Suppressor macrophage treated with lipopolysaccharide for 1 hour (primary cell): ENCODE measurements at regions not wholly inside any gene's neighbourhood (a gene's known extent, or its start where the extent isn't known, plus 50 kb on each side); places are given as distances from the start of the nearest gene placed in this dataset.
"Not testable (repeated sequence)": the region's sequence is repeated elsewhere in the genome, so short reads cannot be mapped to it uniquely, and the experiment has no call there.

Experiments used
- DNase-seq, 3 donors: peaks; one replicate each; pipeline ENCODE4 v3.0.0-alpha.2; 2020 to 2022

DNA sequence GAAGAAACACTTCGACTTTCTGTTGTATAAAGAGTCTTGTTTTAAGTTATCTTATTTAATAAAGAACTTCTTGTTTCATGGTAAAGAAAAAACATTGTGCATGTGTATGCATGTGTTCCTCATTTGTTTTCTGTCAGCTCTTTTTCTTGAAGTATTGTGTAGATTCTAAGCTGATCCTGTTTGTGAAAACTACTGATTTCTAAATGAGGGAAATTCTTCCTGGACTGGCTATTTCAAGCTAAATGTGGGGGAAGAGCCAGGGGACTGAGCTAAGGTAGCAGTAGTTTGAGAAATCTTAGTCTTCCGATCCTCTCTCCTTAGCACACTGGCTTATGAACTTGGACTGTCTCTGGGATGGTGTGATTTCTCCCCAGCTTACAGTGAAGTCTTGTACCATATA is 56.4 kb upstream of the RBMS1 start:
- DNase-seq = peak in 2 of 3 donors; percentile 27 to 31

DNA sequence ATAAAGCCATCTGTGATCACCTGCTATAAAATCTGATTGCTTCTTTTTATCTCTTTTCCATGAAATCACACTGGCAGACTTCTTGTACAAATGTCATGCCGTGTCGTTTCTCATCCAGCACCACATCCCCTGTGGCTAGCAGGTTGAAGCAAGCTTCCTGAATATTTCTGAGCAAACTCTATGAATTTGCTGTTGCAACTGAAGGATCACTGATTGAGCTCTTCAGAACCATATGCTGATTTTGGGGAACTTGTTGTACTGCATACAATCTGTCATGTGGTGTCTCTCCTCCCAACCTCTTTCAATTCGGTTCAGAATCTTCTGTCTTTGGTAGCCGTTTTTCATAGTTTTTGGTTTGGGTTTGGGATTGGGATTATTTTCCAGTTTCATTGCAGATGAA is 57.7 kb upstream of the RBMS1 start:
- peak; percentile 58 to 74 (median 68) for DNase-seq

DNA sequence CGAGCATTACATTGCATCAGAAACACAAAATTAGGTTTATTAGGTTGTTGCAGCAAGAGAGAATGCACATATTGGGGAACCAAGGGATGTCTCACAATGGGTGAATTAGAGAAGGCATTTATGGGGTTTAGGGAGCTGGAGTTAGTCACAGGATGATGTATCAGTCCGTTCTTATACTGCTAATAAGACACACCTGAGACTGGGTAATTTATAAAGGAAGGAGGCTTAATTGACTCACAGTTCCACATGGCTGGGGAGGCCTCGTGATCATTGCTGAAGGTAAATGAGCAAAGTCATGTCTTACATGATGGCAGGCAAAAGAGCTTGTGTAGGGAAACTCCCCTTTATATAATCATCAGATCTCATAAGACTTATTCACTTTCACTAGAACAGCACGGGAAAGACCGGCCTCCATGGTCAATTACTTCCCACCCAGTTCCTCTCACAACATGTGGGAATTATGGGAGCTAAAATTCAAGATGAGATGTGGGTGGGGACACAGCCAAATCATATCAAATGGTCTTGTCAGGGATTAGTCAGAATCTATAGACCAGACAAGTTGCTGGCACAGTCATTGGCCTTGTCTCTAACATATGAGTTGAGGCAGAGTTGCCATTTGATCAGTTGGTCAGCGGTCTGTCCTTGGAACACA is 61.9 kb upstream of the RBMS1 start:
- DNase-seq = peak; percentile 28 to 66 (median 52)

DNA sequence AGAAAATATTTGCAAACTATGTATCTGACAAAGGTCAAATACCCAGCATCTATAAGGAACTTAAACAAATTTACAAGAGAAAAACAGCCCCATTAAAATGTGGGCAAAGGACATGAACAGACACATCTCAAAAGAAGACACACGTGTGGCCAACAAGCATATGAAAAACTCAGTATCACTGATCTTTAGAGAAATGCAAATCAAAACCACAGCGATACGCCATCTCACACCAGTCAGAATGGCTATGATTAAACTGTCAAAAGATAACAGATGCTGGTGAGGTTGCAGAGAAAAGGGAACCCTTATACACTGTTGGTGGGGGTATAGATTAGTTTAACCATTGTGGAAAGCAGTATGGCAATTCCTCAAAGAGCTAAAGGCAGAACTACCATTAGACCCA is 64.3 kb upstream of the RBMS1 start:
- DNase-seq = no peak

DNA sequence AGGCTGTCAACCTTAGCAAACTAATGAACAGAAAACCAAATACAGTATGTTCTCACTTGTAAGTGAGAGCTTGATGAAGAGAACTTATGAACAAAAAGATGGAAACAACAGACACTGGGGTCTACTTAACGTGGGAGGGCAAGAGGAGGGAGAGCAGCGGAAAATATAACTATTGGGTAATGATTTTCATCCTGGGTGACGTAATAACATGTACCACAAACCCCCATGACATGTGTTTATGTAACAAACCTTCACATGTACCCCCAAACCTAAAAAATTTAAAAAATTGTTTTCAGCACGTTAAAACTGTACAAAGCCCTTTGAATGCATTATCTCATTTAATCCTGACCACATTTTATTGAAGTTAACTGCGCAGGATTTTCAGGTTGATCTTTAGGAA is 64.9 kb upstream of the RBMS1 start:
- no peak for DNase-seq

DNA sequence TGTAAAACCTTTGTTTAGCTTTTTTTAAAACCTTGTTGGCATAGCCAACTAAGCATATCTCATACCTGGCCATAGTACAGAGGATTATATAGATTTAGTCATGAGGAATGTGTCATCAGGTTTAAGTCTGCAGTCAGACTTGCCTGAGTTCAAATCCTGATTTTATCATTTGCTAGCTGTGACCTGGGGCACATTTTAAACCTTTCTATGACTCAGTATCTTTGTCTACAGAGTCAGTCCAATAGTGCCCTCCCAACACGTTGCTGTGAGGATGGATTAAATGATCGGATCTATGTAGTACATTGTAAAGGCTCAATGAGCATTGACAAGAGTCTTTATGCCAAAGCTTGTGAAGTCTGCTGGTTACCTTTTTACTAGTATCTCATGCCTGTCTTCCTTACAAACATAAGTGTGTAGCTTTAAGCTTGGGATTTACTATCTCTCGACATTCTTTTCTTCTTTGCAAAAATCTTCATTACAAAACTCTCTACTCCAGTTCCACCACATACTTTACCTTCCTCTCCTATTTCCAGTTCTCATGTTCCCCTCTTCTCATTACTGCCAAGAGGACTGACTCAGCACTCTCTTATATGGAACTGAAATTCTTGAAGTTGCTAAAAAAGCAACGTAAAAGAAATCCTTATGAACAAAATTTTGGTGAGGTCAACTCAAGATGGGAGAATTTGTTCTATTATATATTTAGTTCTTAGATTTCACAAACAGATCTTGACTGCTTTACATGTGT is 68.1 kb upstream of the RBMS1 start:
- DNase-seq = peak; percentile 20 to 55 (median 50)

DNA sequence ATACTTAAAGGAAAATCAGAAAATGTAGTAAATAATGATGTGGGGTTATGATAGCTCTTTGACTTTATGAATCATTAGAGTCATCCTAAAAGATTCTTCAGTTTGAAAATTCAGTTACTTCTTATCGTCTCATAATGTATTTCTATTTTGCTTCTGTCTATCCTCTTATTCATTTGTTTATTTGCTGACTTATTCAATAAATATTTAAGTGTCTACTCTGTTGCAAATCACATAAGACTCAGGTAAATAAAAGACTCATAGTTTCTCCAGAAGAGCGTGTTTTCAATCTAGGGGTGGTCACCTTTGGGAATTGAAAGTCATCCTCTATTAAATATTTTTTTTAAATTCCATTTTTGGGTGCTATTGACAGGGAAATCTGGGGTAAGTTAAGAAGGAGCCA is 69.1 kb upstream of the RBMS1 start:
- DNase-seq = no peak

DNA sequence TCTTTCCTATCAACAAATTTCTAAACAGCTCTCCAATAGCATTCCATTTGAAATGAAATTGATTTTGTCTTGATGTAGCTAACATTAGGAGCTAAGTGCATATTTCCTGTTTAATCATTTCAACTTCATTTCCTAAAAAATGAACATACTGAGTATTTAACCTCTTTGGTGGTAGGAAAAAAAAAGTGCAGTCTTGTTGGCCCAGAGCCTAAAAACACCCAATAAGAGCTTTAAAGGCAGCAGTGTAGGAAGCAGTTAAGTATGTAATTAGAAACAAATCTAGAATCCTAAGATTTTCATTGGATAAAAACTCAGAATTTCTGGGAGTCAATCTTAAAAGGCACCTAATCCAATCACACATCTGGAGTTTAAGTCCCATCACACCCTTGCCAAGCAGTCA is 71.0 kb upstream of the RBMS1 start:
- no peak for DNase-seq

DNA sequence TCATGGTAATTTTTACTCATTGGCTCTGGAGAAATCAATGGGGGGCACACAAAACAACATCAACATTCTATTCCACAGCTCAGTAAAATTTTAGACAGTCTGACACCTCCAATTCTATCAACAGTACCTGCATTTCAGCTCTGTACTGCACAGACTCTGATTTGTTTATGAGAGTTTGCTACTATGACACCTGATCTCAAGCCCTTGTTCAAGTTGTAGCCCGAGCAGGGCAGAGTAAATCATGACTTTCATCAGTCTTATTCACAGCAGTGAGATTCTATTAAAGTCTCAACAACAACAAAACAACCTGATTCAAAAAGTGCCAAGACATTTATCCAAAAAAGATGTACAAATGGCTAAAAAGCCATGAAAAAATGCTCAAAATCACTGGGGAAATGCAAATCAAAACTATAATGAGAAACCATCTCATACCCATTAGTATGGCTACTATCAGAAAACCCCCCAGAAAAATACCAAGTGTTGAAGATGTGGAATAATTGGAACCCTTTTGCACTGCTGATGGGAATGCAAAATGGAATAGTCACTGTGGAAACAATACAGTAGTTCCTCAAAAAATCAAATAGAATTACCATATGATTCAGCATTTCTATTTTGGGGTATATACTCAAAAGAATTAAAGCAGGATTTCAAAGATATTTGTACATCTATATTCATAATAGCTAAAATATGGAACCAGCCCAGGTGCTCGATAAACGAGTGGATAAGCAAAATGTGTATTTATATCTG is 71.7 kb upstream of the RBMS1 start:
- peak in 2 of 3 donors; percentile 52 to 57 for DNase-seq

DNA sequence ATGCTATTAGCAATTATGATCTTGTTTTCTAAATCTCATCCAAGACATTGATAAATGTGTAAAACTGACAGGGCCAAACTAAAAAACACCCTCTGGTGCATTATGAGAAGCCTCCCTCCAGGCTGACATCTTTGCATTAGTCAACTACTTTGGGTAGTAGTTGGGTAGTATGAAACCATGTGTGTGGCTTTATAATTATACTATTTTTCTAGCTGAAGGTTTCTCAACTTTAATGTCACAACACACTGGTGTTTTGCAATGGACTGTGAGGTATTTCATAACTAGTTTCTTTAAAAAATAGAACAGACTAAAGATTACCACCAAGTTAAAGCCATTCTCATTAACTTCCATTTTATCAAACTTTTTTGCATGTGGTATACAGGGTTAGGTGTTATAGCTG is 73.1 kb upstream of the RBMS1 start:
- peak; percentile 55 to 86 (median 83) for DNase-seq

DNA sequence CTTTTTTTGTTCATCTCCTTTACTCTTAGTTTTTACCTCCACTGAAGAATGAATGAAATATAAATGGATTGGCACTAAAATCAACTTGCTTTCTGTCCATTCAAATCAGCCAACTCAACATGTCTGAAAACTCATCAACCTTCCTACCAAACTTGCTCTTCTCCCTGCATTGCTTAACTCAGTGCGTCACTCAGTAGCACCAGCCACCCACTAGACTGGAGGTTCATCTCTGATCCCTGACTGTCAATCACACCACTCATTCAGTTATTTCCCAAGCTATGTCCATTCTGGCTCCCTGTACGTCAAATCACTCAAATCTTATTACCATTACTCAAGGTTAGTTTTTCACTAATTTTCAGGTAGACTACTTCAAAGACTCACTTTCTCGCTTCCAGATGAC is 75.2 kb upstream of the RBMS1 start:
- peak; percentile 73 to 82 (median 81) for DNase-seq

DNA sequence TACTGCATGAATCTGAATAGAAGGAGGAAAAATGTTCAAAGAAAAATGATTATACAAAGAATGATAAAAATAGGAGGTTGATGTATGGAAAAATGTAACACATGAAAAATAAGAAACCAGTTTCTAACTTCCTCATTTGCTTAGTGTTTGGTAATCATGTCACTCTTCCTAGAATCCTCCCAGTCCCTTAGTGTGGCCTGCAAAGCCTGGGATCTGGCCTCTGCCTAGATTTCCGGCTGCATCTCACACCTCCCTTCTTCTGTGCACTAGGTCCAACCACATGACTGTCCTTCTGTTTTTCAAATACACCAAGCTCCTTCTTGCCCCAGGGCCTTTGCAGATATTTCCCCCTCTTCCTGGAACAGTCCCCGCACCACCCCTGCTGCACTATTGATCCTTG is 76.8 kb upstream of the RBMS1 start:
- peak; percentile 51 to 72 (median 51) for DNase-seq

DNA sequence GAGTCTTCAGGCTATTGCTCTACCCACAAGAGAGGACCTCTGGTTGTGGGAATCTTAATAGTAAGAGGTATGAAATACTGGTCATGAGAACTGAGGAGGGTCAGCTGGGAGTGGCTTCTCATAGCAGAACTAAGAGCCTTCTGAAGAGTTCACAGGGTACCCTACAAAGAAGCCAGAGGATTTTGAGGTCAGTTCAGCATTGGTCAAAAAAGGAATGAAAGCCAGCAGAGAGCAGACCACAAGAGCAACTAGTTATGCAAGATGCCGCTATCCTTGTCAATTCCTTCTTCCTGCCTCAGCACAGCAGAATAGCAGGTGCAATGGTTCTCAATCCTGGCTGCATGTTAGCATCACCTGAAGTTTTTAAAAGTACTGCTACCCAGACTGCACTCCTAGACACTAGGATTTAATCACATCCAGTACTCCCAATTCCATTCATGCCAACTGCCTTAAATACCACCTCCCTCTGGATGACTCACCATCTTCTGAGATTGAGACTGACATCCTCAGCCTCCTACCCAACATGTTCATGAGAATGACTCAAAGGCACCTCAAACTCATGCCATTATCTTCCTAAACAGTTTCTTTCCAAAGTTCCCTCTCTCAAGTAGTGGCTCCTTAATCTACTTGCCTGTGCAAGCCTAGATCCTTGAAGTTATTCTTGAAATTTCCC is 81.0 kb upstream of the RBMS1 start:
- peak; percentile 80 to 90 (median 88) for DNase-seq

DNA sequence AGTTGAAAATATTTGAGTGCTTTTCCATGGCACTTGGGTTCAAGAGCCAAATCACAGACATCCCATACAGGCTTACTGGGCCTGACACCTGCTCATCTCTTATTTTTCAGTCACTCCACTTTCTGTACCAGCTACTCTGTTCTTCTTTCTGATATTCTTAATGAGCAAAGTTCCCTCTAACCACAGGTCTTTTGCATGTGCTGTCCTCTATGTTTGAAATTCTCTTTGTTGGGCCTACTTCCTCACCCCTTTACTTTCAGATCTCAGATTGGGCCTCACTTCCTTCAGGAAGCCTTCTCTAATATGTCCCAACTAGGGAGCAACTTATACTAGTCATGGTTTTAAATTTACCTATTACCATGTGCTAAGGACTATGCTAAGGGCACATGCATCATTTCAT is 81.8 kb upstream of the RBMS1 start:
- peak in 2 of 3 donors; percentile 41 to 43 for DNase-seq

DNA sequence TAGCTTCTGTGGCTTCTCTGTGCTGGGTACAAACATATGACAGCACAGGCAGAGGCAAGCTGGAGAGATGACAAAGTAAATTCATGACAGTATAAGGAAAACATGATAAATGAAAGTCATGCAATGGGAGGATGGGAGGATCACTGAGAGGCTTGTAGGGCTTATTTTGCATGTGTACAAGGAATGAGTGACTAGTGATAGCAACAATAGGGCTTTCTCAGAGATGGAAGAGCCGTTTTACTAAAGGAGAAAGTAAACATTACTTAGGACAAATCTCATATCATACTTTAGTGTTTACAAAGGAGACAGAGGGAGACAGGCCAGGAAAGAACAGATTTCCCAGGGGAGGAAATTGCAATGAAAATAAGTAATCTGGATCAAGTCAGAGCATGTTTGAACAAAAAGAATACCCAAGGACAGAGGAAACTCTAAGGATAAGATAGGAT is 82.5 kb upstream of the RBMS1 start:
- no peak for DNase-seq

DNA sequence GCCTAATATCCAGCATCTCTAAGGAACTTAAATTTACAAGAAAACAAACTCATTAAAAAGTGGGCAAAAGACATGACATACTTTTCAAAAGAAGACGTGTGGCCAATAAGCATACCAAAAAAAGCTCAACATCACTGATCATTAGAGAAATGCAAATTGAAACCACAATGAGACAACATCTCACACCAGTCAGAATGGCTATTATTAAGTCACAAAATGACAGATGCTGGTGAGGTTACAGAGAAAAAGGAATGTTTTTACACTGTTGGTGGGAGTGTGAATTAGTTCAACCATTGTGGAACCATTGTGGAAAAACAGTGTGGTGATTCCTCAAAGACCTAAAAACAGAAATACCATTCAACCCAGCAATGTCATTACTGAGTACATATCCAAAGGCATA is 83.5 kb upstream of the RBMS1 start:
- DNase-seq = not testable (repeated sequence)

DNA sequence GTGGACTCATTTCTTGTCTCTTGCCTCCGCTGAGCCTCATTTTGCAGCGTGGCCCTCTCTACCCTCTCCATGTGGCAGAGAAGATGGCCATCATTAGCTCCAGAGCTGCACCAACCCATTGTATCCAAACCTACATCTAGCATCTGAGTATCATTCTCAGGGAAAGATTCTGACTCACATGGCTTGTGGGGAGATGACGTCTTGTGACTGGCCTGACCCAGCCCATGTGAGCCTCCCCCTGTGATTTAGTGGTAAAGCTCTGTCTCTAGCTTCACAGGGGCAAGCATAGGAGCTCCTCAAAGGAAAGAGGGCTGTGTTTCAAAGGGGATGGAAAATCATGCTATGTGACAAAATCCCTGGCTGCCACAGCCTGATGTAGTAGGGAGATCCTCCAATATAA is 87.4 kb upstream of the RBMS1 start:
- peak; percentile 30 to 35 (median 31) for DNase-seq

DNA sequence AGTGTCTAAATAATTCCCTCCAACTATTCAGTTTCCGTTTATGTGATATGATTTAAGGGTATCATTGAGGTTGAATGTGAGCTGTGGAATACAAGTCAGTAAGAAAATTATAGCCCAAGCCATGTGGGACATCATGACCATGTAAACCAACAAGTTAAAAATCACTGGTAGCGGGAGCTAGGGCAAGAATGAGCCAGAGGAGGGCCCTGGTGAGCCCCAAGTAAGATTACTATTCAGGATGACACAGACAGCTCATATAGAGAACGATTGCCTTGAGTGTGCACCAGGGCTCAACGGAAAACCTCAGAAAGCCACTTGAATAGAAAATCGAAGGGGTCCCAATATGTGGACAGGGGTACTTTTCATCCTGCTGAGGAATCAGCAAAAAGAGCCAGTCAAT is 87.8 kb upstream of the RBMS1 start:
- DNase-seq = no peak

DNA sequence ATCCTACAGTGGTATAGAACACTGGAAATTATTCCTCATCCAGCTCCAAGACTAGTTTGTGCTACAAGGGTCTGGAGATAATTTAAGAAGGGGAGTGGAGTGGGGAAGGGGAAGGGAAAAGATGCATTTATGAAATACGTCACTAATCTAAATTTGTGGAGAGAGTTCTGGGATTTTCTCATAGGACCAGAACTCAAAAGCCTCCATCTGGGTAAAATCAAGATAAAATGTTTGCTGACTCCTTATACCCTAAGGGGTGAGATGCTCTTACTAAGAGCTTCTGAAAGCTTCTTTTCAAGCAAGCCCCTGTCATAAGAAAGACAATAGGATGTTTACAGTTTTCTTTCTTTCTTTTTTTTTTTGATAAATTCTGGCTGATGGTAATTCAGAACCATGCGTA is 88.5 kb upstream of the RBMS1 start:
- no peak for DNase-seq

DNA sequence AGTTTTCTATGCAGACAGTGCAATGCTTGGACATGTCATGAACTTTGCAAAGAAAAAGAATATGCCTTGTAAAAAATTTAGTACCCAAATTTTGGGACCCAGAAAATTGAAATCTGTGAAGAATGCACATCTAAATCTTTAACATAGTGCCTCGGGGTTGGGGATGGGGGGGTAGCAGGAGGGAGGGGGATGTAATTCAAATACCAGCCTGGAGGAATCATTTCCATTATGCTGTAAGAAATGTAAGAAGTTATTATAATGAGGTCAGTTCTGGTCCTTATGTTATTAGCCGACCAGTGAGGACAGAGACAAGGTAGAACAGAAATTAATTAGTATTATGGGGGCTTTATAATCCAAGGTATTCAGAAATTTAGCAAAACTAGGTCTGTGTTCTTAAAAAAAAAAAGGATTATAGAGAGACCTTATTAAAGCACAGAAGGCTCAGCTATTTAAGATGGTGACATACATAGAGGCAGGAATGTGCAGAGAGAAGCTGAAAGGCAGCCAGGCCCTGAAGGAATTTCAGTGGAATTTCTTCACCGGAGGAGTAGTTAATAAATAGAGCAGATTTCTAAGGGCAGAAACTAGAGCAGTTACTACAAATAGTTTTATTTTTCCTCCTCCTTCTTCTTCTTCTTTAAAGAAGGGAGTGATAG is 89.0 kb upstream of the RBMS1 start:
- no peak for DNase-seq

DNA sequence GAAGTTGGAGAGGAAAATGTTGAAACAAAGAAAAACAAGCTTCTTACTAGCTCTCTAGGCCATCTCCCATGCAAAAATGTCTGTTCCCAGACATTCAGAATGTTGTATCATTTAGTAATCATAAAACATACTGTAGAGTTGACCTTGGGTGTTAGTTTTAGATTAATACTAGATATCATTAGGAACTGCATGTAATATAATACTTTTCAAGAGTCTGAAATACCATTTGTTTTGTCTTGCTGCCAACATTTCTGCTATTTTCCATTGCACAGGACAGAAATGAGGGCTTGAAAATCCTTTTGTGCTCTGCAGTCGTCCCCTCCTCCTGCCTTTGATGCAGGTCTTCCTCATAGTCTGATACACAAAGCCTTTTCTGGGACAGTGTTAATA is 89.5 kb upstream of the RBMS1 start:
- no peak for DNase-seq

DNA sequence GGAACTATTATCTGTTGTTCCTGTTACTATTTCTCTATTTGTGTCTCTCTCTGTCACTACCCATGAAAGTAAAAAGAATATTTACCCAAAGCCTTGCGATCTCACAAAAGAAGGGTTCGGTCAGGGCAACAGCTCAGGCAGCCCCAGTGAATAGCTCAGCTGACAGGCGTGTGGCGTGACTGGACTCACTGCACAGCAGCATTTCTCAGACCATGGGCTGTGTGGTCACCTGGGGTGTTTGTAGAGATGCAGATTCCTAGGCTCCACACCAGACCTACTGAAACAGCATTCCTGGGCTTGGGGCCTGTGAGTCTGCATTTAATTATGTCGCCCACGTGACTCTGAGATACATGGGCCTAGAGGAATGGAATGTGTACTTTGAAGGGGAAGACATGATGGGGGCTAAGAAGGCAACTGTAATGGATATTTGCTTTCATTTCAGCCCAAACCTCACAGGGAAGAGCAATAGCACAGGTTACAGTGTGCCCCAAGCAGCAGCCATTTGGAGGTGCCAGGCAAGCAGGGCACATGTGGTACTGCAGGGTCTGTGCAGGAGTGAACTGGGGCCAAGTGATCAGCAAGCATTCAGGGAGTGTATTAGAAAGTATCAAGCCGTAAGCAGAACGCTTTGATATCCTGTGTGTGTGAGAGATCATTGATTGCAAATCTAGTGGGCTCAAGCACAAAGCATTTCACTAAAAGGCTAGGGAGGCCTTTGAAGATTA is 90.4 kb upstream of the RBMS1 start:
- no peak for DNase-seq
